ENCODE measurements at regions not wholly inside any gene's neighbourhood (a gene's known extent, or its start where the extent isn't known, plus 50 kb on each side); places are given as distances from the start of the nearest gene placed in this dataset.

GRCh38 chr2:128643221-128644065 lies 324.8 kb upstream of the HS6ST1 start:
- H3K36me3 ChIP-seq (ENCODE audit: low read depth), result no peaks in the 10 kb centered on the region

GRCh38 chr2:128644156-128644555 lies 325.5 kb upstream of the HS6ST1 start:
- 0 out of 2 replicates have a peak, but pooled peaks cover 7% of the 10 kb centered on the region for H3K27me3 ChIP-seq (ENCODE audit: insufficient read depth, low read depth)
- intact Hi-C loops (cut with micrococcal nuclease; ENCODE audit: unreplicated experiment), result no loop called here
- no peak overlapping the region for H3K4me3 ChIP-seq
- ChIA-PET CTCF (no interaction called here), POLR2A (ENCODE audit: unreplicated experiment) (no interaction called here)
- no peak overlapping the region for H3K4me2 ChIP-seq
- H3K9me3 ChIP-seq (ENCODE audit: insufficient read depth, low read depth), result no peaks in the 10 kb centered on the region
- BruUV-seq (replicated peaks), result no TSS peak
- H2AFZ ChIP-seq, result no peak overlapping the region
- H3F3A ChIP-seq (ENCODE audit: insufficient read depth, low read depth), result no peaks in the 10 kb centered on the region
- no peaks in the 10 kb centered on the region for H4K20me1 ChIP-seq (ENCODE audit: insufficient read depth)
- H3K9me2 ChIP-seq (ENCODE audit: insufficient read depth), result no peaks in the 10 kb centered on the region
- no peak for TF ChIP-seq EZH2 (IDR thresholded peaks at IDR 0.05; ENCODE audit: low read depth)
- TF ChIP-seq CTCF (conservative IDR thresholded peaks at IDR 0.05), result no peak
- H3K4me1 ChIP-seq (replicated peaks; ENCODE audit: insufficient read depth), result no peaks in the 10 kb centered on the region
- H3K79me2 ChIP-seq (ENCODE audit: low read depth), result no peaks in the 10 kb centered on the region
- no peak for DNase-seq
- H3K27ac ChIP-seq, result no peak overlapping the region
- no peaks in the 10 kb centered on the region for H3K36me3 ChIP-seq (ENCODE audit: low read depth)

More at GRCh38 chr2:128643221-128644065, 324.8 kb upstream of the HS6ST1 start:
- Histone ChIP-seq H3K9me2 (ENCODE audit: insufficient read depth) (no peaks in the 10 kb centered on the region), H3K9me3 (ENCODE audit: insufficient read depth, low read depth) (no peaks in the 10 kb centered on the region), H3K27me3 (ENCODE audit: insufficient read depth, low read depth) (0 out of 2 replicates have a peak, but pooled peaks cover 7% of the 10 kb centered on the region), H4K20me1 (ENCODE audit: insufficient read depth) (no peaks in the 10 kb centered on the region), H3K4me1 (replicated peaks; ENCODE audit: insufficient read depth) (no peaks in the 10 kb centered on the region), H3K27ac (no peak overlapping the region), H3F3A (ENCODE audit: insufficient read depth, low read depth) (no peaks in the 10 kb centered on the region), H3K79me2 (ENCODE audit: low read depth) (no peaks in the 10 kb centered on the region), H3K4me3 (no peak overlapping the region), H3K4me2 (no peak overlapping the region), H2AFZ (no peak overlapping the region)
- no peak for DNase-seq
- TF ChIP-seq CTCF (conservative IDR thresholded peaks at IDR 0.05) (no peak), EZH2 (IDR thresholded peaks at IDR 0.05; ENCODE audit: low read depth) (no peak)
- ChIA-PET POLR2A (ENCODE audit: unreplicated experiment) (no interaction called here), CTCF (no interaction called here)
- BruUV-seq (replicated peaks), result no TSS peak
- intact Hi-C loops (cut with micrococcal nuclease; ENCODE audit: unreplicated experiment), result no loop called here

GRCh38 chr2:128644718-128645256 lies 326.1 kb upstream of the HS6ST1 start:
- TF ChIP-seq EZH2 (IDR thresholded peaks at IDR 0.05; ENCODE audit: low read depth) (no peak), CTCF (conservative IDR thresholded peaks at IDR 0.05) (no peak)
- Histone ChIP-seq H2AFZ (no peak overlapping the region), H3K27me3 (ENCODE audit: insufficient read depth, low read depth) (0 out of 2 replicates have a peak, but pooled peaks cover 7% of the 10 kb centered on the region), H3K9me2 (ENCODE audit: insufficient read depth) (no peaks in the 10 kb centered on the region), H3K9me3 (ENCODE audit: insufficient read depth, low read depth) (no peaks in the 10 kb centered on the region), H3K27ac (no peak overlapping the region), H3K79me2 (ENCODE audit: low read depth) (no peaks in the 10 kb centered on the region), H3K4me1 (replicated peaks; ENCODE audit: insufficient read depth) (no peaks in the 10 kb centered on the region), H3K4me3 (no peak overlapping the region), H3F3A (ENCODE audit: insufficient read depth, low read depth) (no peaks in the 10 kb centered on the region), H3K36me3 (ENCODE audit: low read depth) (no peaks in the 10 kb centered on the region), H3K4me2 (no peak overlapping the region), H4K20me1 (ENCODE audit: insufficient read depth) (no peaks in the 10 kb centered on the region)
- no TSS peak for BruUV-seq (replicated peaks)
- ChIA-PET POLR2A (ENCODE audit: unreplicated experiment) (no interaction called here), CTCF (no interaction called here)
- intact Hi-C loops (cut with micrococcal nuclease; ENCODE audit: unreplicated experiment), result no loop called here
- DNase-seq, result no peak
